ENCODE measurements at regions not wholly inside any gene's neighbourhood (a gene's known extent, or its start where the extent isn't known, plus 50 kb on each side); places are given as distances from the start of the nearest gene placed in this dataset.

DNA sequence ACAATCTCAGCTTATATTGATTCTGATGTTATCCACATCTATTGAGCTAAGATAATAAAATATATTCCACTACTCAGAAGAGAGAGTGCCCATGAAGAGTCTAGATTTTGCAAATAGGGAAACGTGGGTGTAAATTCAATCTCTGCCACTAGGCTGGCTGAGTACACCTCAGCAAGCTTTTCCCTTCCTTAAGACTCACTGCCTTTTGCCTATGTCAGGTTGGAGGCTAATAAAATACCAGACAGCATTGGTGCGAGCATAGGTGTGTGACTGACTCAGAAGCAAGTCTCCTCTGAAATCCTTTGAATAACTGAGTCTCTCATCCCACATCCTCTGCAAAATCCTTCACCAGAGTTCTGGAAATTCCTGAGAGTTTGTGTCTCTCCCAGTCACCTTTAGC, 405.4 kb upstream of the CPEB2 start:
- ChIA-PET CTCF (no interaction called here), POLR2A (no interaction called here)
- DNase-seq (ENCODE audit: low read depth, low spot score): no peak
- Histone ChIP-seq H3K27me3 (ENCODE audit: control insufficient read depth, insufficient read depth, low read length) (no peaks in the 10 kb centered on the region), H3K4me3 (ENCODE audit: low read depth, low read length) (no peak overlapping the region), H3K27ac (ENCODE audit: low read depth, low read length) (no peak overlapping the region), H3K9me3 (ENCODE audit: control insufficient read depth, insufficient read depth, low read length) (no peaks in the 10 kb centered on the region)
- TF ChIP-seq, protein P1, sequence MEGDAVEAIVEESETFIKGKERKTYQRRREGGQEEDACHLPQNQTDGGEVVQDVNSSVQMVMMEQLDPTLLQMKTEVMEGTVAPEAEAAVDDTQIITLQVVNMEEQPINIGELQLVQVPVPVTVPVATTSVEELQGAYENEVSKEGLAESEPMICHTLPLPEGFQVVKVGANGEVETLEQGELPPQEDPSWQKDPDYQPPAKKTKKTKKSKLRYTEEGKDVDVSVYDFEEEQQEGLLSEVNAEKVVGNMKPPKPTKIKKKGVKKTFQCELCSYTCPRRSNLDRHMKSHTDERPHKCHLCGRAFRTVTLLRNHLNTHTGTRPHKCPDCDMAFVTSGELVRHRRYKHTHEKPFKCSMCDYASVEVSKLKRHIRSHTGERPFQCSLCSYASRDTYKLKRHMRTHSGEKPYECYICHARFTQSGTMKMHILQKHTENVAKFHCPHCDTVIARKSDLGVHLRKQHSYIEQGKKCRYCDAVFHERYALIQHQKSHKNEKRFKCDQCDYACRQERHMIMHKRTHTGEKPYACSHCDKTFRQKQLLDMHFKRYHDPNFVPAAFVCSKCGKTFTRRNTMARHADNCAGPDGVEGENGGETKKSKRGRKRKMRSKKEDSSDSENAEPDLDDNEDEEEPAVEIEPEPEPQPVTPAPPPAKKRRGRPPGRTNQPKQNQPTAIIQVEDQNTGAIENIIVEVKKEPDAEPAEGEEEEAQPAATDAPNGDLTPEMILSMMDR (IDR thresholded peaks at IDR 0.05; ENCODE audit: low read depth, low read length): no peak

DNA sequence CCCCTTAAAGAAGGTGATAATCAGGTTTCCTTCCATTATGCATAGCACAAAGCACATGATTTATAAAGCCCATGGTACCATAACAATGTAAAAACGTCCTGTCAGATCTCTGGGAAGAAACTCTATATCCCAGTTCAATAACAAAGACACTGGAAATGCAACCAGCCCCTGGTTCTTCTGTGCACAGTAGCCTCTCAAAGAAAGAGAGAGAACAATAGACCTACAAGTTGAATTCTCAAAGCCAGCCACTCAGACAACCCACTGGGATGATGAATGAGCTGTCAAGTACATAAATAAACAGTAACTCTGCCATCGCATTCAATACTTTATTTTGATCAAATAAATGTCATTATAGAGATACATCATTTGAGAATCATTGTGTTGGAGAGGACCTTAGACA, 400.1 kb upstream of the CPEB2 start:
- ChIA-PET CTCF (no interaction called here), POLR2A (no interaction called here)
- Histone ChIP-seq H3K4me3 (ENCODE audit: low read depth, low read length) (no peak overlapping the region), H3K9me3 (ENCODE audit: control insufficient read depth, insufficient read depth, low read length) (no peaks in the 10 kb centered on the region), H3K27ac (ENCODE audit: low read depth, low read length) (no peak overlapping the region), H3K27me3 (ENCODE audit: control insufficient read depth, insufficient read depth, low read length) (no peaks in the 10 kb centered on the region)
- no peak for DNase-seq (ENCODE audit: low read depth, low spot score)
- TF ChIP-seq, protein P1 (IDR thresholded peaks at IDR 0.05; ENCODE audit: low read depth, low read length): no peak

DNA sequence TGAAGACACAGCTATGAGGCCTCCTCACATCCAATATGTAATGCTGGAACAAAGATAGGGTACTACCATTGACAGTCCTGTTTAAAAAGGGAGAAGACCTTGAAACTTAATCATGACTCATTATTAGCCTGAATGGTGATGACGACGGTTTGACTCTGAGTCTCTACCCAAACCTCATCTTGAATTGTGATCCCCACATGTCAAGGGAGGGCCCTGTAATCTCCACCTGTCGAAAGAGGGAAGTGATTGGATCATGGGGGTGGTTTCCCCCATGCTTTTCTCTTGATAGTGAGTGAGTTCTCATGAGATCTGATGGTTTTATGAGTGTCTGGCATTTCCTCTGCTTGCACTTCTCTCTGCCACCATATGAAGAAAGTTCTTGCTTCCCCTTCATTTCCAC, 395.3 kb upstream of the CPEB2 start:
- ChIA-PET CTCF (no interaction called here), POLR2A (no interaction called here)
- TF ChIP-seq, protein P1 (IDR thresholded peaks at IDR 0.05; ENCODE audit: low read depth, low read length): no peak
- Histone ChIP-seq H3K27me3 (ENCODE audit: control insufficient read depth, insufficient read depth, low read length) (no peaks in the 10 kb centered on the region), H3K4me3 (ENCODE audit: low read depth, low read length) (no peak overlapping the region), H3K9me3 (ENCODE audit: control insufficient read depth, insufficient read depth, low read length) (peaks cover 2% of the 10 kb centered on the region; the same call in 1 of the 2 replicates), H3K27ac (ENCODE audit: low read depth, low read length) (no peak overlapping the region)
- no peak for DNase-seq (ENCODE audit: low read depth, low spot score)

DNA sequence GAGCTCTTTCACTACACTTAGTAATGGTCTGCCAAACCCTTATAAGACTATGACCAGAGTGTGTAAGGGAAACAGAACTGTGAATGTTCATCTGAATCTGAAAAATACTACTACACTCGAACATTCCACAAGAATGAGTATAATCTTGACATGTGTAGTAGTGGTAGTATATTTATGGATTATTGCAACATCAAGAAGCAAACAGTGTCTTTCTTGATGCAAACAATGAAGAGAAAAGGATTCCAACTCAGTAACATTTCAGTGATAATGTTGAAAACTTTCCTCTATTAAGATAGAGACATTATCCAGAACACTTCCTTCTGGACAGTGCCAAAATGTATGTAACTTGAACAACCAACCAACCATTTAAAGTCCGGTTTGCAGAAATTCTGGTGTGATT, 394.7 kb upstream of the CPEB2 start:
- CTCF ChIA-PET: no interaction called here
- Histone ChIP-seq H3K27ac (ENCODE audit: low read depth, low read length) (no peak overlapping the region), H3K9me3 (ENCODE audit: control insufficient read depth, insufficient read depth, low read length) (peaks cover 2% of the 10 kb centered on the region; the same call in 1 of the 2 replicates), H3K27me3 (ENCODE audit: control insufficient read depth, insufficient read depth, low read length) (no peaks in the 10 kb centered on the region), H3K4me3 (ENCODE audit: low read depth, low read length) (no peak overlapping the region)
- no peak for DNase-seq (ENCODE audit: low read depth, low spot score)
- POLR2A ChIA-PET: no interaction called here
- TF ChIP-seq, protein P1 (IDR thresholded peaks at IDR 0.05; ENCODE audit: low read depth, low read length): no peak

DNA sequence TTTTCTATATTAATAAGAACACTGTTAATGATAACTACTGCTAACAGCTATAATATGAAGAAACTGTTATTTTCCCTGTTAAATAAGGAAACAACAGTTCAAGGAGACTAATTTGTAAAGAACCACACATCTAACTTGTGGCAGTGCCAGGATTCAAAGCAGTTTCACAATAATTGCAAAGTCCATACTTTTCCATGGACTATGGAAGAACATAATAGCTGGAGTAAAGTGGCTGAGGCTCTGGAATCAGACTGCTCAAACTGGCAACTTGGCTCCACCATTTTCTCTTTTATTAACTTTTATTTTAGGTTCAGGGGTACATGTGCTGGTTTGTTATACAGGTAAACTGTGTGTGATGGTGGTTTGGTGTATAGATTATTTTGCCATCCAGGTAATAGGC, 393.7 kb upstream of the CPEB2 start:
- no peaks in the 10 kb centered on the region for H3K27me3 ChIP-seq (ENCODE audit: control insufficient read depth, insufficient read depth, low read length)
- H3K27ac ChIP-seq (ENCODE audit: low read depth, low read length): no peak overlapping the region
- no peak overlapping the region for H3K4me3 ChIP-seq (ENCODE audit: low read depth, low read length)
- DNase-seq (ENCODE audit: low read depth, low spot score): no peak
- peaks cover 2% of the 10 kb centered on the region; the same call in 1 of the 2 replicates for H3K9me3 ChIP-seq (ENCODE audit: control insufficient read depth, insufficient read depth, low read length)
- TF ChIP-seq, protein P1 (IDR thresholded peaks at IDR 0.05; ENCODE audit: low read depth, low read length): no peak
- ChIA-PET CTCF (interaction anchor here (0.6 kb wide), 1 partner anchor 588 kb away, joined by 3 read pairs; no protein-coding TSS in a partner anchor), POLR2A (no interaction called here)
